GM06990 (cell line): ENCODE measurements at regions not wholly inside any gene's neighbourhood (a gene's known extent, or its start where the extent isn't known, plus 50 kb on each side); places are given as distances from the start of the nearest gene placed in this dataset.

Experiments
- DNase-seq: peaks from one replicate; pipeline ENCODE4 v3.0.0-alpha.2; 2011; ENCODE audit not compliant: insufficient read length; ENCODE audit errors: extremely low read depth
- H3K27me3 ChIP-seq: replicated peaks from 2 replicates; pipeline ENCODE4 v1.6.0; 2011; ENCODE audit warnings: low read length; ENCODE audit not compliant: control insufficient read depth, insufficient read depth
- H3K36me3 ChIP-seq: 2 replicates; pipeline ENCODE4 v1.5.1; 2011; ENCODE audit warnings: low read length; ENCODE audit not compliant: control insufficient read depth, insufficient read depth
- H3K4me3 ChIP-seq: replicated peaks from 2 replicates; pipeline ENCODE4 v1.5.1; 2011; ENCODE audit warnings: low read depth, mild to moderate bottlenecking, control low read depth, low read length
- TF ChIP-seq, protein P1 (sequence below): IDR thresholded peaks from 2 replicates; pipeline ENCODE4 v1.5.1; 2011; ENCODE audit warnings: low read length, control low read depth, mild to moderate bottlenecking, inconsistent platforms; ENCODE audit not compliant: insufficient read depth, poor library complexity, severe bottlenecking

DNA sequence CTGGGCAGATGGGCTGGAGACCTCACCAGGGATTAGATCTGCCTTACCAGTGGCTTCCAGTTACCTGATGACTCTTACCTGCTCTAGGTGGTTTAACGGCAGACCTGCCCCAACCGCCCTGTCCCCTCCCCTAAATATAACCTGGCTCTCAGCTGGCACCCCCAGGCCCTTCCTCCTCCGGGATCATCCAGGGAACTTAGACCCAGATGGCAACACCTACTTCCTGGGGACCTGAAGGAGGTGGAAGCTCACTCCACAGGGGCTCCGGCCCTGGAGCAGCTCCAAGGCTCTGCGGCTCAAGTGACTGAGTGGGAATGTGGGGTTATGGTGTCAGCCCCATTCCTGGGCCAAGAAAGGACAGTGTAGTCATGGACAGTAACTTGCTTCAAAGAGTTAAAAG, 130.4 kb downstream of the OLFM1 start:
- TF ChIP-seq, protein P1, sequence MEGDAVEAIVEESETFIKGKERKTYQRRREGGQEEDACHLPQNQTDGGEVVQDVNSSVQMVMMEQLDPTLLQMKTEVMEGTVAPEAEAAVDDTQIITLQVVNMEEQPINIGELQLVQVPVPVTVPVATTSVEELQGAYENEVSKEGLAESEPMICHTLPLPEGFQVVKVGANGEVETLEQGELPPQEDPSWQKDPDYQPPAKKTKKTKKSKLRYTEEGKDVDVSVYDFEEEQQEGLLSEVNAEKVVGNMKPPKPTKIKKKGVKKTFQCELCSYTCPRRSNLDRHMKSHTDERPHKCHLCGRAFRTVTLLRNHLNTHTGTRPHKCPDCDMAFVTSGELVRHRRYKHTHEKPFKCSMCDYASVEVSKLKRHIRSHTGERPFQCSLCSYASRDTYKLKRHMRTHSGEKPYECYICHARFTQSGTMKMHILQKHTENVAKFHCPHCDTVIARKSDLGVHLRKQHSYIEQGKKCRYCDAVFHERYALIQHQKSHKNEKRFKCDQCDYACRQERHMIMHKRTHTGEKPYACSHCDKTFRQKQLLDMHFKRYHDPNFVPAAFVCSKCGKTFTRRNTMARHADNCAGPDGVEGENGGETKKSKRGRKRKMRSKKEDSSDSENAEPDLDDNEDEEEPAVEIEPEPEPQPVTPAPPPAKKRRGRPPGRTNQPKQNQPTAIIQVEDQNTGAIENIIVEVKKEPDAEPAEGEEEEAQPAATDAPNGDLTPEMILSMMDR: no peak
- H3K36me3 ChIP-seq: no peaks in the 10 kb centered on the region
- DNase-seq: no peak
- no peaks in the 10 kb centered on the region for H3K27me3 ChIP-seq
- no peak overlapping the region for H3K4me3 ChIP-seq

DNA sequence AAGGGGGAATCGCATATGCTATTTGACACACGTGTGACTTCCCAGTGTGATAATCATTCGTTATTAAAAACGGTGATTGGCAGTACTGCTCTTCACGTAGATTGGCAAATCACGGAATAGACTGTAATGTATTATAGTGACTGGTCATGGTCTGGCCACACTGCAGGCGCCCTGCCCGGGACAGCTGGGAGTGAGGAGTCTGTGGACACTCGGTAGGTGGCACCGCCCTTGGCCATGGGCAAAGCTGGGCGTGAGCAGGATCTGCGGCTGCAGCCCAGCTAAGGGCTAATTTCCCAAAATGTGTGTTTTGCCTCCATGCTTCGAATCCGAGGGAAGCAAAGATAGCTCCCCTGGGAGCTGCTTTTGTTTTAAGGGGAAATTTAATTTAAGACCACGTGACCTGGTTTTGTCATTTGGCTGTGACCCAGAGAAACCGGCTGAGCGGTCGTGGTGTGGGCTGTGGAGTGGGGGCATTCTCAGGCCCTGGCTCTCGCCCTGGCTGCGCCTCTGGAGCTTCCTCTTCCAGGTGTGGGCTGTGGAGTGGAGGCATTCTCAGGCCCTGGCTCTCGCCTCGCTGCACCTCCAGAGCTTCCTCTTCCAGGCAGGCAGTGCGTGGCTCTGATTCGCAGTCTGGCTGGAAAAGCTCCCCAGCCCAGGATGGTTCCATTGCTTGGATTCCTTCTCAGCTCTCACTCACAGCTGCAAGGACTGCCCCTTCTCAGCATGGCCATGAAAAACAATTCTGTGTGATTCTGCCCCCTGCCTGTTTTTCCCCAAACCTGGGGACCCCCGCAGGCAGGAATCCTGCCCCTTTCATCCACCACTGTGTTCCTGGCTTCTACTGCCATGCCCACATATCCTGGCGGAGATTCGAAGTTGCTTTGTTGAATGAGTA, 131.1 kb downstream of the OLFM1 start:
- H3K4me3 ChIP-seq: no peak overlapping the region
- H3K27me3 ChIP-seq: no peaks in the 10 kb centered on the region
- H3K36me3 ChIP-seq: no peaks in the 10 kb centered on the region
- TF ChIP-seq, protein P1: no peak
- no peak for DNase-seq

- no peaks in the 10 kb centered on the region for H3K36me3 ChIP-seq
- no peak for DNase-seq
- H3K27me3 ChIP-seq: no peaks in the 10 kb centered on the region
- TF ChIP-seq, protein P1: no peak
- H3K4me3 ChIP-seq: no peak overlapping the region
These were observed 132.5 kb downstream of the OLFM1 start for GRCh38 chr9:135219676-135220600.

DNA sequence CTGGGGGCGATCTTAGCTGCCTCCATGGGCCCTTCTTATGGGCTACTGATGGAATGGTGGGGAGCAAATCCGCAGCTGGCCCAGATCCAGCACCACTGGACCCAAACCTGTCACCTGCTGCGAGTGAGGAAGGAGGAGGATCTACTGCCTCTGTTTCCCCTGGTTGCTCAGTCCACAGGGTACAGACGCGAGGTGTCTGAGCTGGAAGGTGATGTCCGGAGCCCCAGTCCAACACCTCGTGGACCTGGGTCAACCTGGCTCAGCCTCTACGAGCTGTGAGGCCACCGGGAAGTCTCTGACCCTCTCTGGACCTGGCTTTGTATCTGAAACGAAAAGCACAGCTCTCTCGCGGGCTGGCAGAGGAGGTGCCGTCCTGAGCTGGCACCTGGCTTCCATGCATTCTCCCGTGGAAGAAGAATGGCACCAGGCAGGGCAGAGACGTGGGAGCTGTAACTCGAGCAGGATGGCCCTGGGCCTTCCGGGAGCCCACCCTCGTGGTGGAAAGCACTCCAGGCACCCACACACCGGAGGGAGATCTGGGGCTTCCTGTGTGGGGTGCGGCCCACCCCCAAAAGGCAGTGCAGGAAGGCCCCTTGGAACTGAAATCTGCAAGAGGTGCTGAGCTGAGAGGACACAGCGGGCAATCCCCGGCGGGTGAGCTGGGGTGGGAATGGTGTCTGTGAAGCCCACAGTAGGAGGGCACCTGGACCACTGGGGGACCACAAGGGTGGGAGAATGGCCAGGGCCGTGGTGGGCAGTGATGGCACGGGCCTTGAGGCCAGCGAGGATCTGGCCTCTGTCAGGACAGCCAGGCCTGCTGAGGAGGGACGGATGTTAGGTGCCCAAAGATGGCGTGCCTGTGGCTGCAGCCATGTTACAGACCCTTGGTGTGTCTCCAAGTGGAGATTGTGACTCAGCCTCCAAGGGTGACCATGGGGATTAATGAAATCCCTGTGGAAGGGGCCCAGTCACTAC, 133.4 kb downstream of the OLFM1 start:
- no peak overlapping the region for H3K4me3 ChIP-seq
- TF ChIP-seq, protein P1: no peak
- no peaks in the 10 kb centered on the region for H3K27me3 ChIP-seq
- no peak for DNase-seq
- H3K36me3 ChIP-seq: no peaks in the 10 kb centered on the region

GRCh38 chr9:135221576-135221950, 134.1 kb downstream of the OLFM1 start:
- TF ChIP-seq, protein P1: no peak
- no peak for DNase-seq
- no peak overlapping the region for H3K4me3 ChIP-seq
- H3K27me3 ChIP-seq: no peaks in the 10 kb centered on the region
- no peaks in the 10 kb centered on the region for H3K36me3 ChIP-seq
